HT1080 (cell line): ENCODE measurements at regions not wholly inside any gene's neighbourhood (a gene's known extent, or its start where the extent isn't known, plus 50 kb on each side); places are given as distances from the start of the nearest gene placed in this dataset.
"Not testable (repeated sequence)": the region's sequence is repeated elsewhere in the genome, so short reads cannot be mapped to it uniquely, and the experiment has no call there.

ENCODE experiments used
- DNase-seq: peaks from one replicate; pipeline ENCODE4 v3.0.0-alpha.2; 2015; ENCODE audit warnings: low read depth

DNA sequence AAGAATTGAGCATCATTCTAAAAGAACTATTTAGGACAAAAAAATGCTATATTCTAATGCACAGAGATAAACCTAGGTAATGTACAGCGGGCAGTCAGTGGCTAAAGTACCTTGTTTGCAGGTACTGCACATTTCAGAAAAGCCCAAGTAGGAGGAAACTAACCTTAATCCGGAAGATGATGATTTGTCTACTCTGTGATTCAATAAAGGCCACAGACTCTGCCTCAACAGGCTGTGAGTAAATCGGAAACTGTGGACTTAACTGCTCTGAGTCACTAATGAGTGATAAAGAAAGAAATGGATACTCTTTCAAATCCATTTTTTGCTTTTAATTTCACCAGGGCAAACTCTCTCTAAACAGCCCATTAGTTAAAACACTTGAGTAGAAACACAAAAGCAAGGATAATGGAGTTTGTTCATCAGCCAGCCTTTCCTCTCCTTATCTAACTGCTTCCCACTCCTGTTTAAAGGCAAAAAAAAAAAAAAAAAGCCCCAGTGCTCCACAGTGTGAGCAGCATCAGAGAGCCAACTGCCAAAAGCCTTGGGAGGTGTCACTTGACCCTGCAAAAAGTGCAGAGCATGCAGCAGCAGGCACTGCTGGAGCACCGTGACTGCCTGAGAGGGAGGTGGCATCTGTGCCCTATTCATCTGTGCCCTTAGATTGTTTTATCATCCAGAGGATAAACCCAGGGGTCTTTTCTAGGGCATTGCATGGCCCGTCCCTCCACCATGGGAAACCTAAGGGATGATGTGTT is 187.7 kb downstream of the SATB1 start:
- DNase-seq, result peak; percentile 86

- no peak for DNase-seq
These were observed 188.4 kb downstream of the SATB1 start for GRCh38 chr3:18236726-18237125.

DNA sequence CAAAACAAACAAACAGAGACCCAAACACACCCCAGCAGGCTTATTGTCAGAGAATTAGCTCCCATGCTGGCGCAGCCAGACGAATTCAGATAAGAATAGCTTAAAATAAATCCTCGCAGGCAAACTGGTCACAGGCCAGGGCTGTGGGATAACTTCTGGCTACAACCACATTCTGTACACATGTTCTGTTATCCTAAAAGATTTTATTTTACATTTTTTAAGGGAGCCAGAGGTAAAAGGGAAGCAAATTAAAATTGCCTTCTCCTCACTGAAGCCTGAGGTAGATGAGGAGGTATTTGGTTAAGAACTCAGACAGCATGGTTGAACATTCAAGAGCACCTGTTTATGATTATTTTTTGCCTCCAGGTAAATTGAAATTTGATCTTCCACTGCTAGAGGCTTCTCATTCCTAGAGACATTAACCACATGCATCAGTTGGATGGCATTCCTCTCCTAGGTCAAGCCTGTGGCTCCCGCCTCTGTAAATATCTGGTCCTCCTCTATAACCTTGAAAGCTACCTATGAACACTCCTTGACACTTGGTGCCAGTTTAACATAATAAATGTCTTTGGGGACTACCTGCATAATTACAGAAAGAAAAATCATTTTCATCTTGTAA is 190.3 kb downstream of the SATB1 start:
- DNase-seq, result no peak

DNA sequence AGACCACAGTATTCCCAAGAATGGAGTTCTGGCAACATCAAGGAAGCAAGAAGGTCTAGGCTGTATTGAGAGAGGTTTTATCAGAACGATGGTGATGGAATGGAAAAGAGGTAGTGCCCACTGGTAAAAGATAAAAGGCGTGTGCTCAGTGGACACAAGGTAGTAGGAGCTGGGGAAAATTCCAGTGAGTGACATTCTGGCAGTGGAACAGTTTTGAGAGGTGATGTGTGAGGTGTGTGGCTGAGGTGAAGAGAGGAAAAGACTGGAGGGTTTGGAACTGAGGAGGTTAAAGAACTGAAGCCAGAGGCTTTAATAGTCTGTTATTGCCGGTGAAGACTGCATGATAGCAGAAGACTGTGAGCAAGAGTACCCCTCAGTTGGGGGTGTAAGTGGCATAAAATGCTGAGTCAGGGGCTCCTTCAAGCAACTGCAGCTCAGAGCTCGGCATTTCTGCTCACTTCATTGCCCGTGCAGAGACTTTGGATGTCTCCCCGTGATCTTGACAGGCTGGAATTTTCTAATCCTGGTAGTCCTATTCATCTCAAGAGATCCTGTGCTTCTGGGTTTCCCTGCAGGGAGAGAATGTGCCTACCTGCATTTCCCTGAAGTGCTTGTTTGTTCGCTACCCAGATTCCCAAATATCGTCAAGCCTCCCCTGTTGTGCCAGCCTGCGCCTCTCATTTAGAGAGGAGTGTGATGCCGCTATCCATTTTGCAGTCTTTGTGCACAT is 191.0 kb downstream of the SATB1 start:
- DNase-seq, result no peak

- DNase-seq, result no peak
These were observed 192.8 kb downstream of the SATB1 start for GRCh38 chr3:18232317-18232716.

- no peak for DNase-seq
These were observed 197.1 kb downstream of the SATB1 start for GRCh38 chr3:18228060-18228459.

DNA sequence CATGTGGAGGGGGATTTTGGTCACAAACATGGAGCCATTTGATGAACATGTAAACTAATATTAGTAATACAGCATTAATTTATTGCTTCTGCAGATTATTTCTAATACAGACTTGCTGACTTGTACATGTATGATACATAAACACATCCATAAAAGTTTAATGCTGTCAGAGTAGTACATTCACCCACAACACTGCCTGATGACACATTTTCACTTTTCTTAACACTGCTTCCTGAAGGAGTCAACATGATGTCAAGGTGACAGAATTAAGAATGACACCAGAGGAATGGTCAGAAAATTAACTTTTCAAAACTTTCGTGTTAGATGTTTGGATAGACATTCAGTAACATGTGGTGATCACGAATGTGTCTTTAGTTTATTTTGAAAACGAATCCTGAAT is 199.4 kb downstream of the SATB1 start:
- DNase-seq, result no peak

DNA sequence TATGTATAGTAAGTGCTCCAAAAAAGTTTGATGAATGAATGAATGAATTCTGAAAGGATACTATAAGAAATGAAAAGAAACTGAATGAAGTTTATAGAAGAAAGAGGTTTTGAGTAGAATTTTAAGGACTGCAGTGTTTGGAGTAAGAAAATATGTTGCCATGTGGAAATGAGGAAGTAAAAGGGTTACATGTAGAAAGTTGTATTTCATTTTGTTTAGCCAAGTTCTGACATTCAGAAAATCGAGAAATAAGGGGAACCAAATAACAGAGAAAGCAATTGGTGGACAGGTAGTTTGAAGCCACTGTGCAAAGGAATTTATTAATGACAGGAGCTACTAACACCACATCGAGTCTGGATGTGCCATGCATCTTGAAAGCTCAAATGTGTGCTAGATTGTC is 200.7 kb downstream of the SATB1 start:
- DNase-seq, result no peak

DNA sequence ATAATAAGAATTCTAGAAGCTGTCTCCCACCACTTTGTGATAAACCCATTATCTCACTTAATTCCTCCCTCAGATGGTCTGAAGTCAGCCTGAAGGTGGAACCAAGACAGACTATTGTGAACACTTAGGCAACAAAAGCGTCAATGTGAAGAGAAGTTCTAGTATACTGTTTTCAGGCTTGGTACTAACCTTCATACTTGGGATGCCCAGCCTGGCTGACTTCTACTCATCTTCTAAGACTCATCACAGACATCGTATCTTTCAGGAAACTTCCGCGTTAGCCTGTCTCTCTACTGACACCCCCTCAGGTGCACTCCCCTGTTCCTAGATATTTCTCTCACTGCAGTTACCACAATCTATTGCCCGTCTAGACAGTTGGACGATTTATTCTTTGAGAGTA is 201.2 kb downstream of the SATB1 start:
- DNase-seq, result no peak

- DNase-seq, result no peak
These were observed 201.6 kb downstream of the SATB1 start for GRCh38 chr3:18223571-18223970.

GRCh38 chr3:18222686-18223085 is 202.5 kb downstream of the SATB1 start:
- DNase-seq, result no peak

DNA sequence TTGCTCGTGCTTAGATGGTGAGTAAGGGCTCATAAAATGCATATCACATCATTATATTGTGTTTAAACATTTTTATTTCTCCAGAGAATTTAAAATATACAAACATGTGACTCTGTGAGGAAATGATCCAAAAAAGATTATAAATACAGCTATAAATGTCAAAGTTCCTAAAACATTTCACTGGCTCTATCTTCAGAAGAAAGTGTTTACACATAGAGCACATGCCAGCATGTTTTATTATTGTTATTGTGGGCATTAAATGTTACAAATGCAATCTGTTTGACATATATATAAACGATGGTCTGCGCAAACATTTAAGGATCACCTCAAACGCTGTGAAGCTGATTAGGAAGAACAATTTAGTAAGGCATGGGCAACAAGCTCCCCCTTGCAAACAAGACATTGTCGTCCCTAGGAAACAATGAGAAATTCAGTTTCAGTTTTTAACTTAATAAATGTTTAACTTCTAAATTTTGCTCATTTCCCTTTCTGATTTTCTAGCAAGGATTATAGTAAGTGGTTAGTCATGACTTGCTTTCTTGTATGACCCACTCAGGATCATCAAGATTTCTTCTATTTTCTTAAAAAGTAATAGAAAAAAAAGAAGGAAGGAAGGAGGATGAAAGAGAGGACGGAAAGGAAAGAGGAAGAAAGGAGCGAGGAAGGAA is 207.5 kb downstream of the SATB1 start:
- DNase-seq, result no peak

DNA sequence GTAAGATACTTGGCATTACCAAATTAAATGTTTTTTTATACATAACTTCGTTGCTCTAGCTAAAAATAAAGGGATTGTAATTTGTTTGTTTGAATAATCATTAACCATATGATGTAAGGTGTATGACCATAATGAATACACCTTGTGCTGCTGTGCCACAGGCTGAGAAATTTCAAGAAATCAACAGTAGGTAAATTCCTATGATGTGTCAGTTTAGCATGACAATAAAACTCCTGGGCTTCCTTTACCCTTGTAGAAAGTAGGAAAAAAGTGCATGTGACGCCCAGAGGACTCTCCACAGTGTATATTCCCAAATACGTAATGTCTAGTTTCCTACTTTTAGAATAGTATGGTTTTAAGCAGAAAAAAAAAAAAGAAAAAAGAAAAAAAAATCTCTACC is 208.1 kb downstream of the SATB1 start:
- DNase-seq, result no peak

- DNase-seq, result no peak
These were observed 209.5 kb downstream of the SATB1 start for GRCh38 chr3:18215639-18216038.

GRCh38 chr3:18211116-18211515 is 214.0 kb downstream of the SATB1 start:
- no peak for DNase-seq

DNA sequence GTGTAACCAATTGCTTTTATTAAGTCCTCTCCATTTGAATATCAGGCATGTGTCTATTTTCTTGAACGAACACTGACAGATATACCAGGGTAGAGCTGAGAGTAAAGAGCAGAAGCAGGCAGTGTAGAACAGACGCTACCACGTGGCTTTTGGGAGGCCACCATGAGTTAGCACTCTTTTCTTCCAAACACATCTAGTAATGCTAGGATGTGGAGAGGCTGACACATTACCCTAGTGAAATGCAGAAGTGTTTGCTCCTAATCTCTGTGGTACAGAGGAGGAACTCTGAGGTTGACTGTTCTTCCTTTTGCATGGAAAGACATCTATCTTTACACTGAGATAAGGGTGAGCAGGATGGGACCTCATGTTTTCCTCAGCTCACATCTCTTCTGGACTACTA is 216.3 kb downstream of the SATB1 start:
- no peak for DNase-seq

GRCh38 chr3:18208091-18208490 is 217.0 kb downstream of the SATB1 start:
- DNase-seq, result no peak

GRCh38 chr3:18207226-18207625 is 217.9 kb downstream of the SATB1 start:
- no peak for DNase-seq

- not testable (repeated sequence) for DNase-seq
These were observed 219.4 kb downstream of the SATB1 start for GRCh38 chr3:18205701-18206100.

GRCh38 chr3:18201315-18201714 is 223.8 kb downstream of the SATB1 start:
- no peak for DNase-seq

GRCh38 chr3:18199757-18200156 is 225.4 kb downstream of the SATB1 start:
- DNase-seq, result no peak

DNA sequence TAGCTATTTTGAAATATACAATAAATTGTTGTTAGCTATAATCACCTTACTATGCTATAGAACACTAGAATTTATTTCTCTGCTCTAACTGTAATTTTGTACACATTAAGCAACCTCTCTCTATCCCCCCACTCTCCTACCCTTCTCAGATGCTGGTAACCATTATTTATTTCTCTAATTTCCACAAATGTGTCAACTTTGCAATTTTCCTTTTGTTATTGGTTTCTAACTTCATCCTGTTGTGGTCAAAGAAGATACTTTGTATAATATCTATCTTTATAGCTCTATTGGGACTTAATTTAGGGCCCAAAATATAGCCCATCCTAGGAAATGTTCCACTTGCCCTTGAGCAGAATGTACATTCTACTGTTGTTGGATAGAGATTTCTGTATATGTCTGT is 229.3 kb downstream of the SATB1 start:
- DNase-seq, result peak; percentile 6
